ENCODE measurements at regions not wholly inside any gene's neighbourhood (a gene's known extent, or its start where the extent isn't known, plus 50 kb on each side); places are given as distances from the start of the nearest gene placed in this dataset.

- H3K27ac Mint-ChIP-seq, result no peak overlapping the region
- H3K4me3 Mint-ChIP-seq, result no peak overlapping the region
- peaks cover 19% of the 10 kb centered on the region for H3K27me3 Mint-ChIP-seq (ENCODE audit: insufficient read depth)
- no peaks in the 10 kb centered on the region for H3K36me3 Mint-ChIP-seq (ENCODE audit: low read depth)
- TF ChIP-seq CTCF (IDR thresholded peaks at IDR 0.05), result no peak
- peaks cover 7% of the 10 kb centered on the region; the same call in 1 of the 2 replicates for H3K4me1 Mint-ChIP-seq (ENCODE audit: low read depth)
- DNase-seq, result no peak
- no peaks in the 10 kb centered on the region for H3K9me3 Mint-ChIP-seq
Observed at GRCh38 chr11:129292092-129292491, 83.6 kb upstream of the BARX2 start.

GRCh38 chr11:129291546-129291945 is 84.1 kb upstream of the BARX2 start:
- no peak for DNase-seq
- Mint-ChIP-seq H3K4me1 (ENCODE audit: low read depth) (peaks cover 12% of the 10 kb centered on the region; the same call in 1 of the 2 replicates), H3K36me3 (ENCODE audit: low read depth) (no peaks in the 10 kb centered on the region), H3K27me3 (ENCODE audit: insufficient read depth) (peaks cover 19% of the 10 kb centered on the region), H3K9me3 (no peaks in the 10 kb centered on the region), H3K27ac (no peak overlapping the region), H3K4me3 (no peak overlapping the region)
- no peak for TF ChIP-seq CTCF (IDR thresholded peaks at IDR 0.05)

- H3K27me3 Mint-ChIP-seq (ENCODE audit: insufficient read depth), result peaks cover 19% of the 10 kb centered on the region
- H3K36me3 Mint-ChIP-seq (ENCODE audit: low read depth), result no peaks in the 10 kb centered on the region
- TF ChIP-seq CTCF (IDR thresholded peaks at IDR 0.05), result no peak
- peaks cover 11% of the 10 kb centered on the region; the same call in 1 of the 2 replicates for H3K4me1 Mint-ChIP-seq (ENCODE audit: low read depth)
- H3K4me3 Mint-ChIP-seq, result no peak overlapping the region
- no peaks in the 10 kb centered on the region for H3K9me3 Mint-ChIP-seq
- DNase-seq, result no peak
- H3K27ac Mint-ChIP-seq, result no peak overlapping the region
Observed at GRCh38 chr11:129290966-129291365, 84.7 kb upstream of the BARX2 start.

DNA sequence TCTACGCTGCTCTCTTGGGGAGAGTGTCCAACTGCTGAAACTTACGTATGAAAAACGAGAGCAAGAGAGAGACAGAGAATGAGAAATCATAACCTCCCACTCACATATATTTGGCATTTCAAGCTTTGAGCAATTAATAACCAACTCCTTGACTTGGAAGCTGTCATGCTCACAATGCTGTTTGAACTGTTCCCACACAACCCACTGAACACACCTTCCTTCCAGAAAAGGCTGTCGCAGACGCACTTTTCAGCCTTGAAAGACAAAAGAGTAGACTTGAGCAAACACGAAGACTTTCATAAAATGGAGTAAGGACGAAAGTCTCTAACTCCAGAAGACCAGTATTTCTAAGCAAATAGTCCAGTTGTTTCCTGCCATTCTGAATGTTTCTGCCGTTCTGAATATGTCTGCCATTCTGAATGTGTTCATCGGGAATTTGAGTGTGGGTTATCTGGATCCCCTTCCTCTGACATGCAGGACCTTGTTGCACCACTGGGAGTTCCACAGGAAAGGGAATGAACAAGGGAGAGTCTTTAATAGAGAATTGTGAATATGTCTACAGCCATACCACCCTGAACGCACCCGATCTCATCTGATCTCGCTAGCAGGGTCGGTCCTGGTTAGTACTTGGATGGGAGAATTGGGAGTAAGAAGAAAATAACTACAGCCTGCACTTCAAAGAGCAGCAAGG is 86.2 kb upstream of the BARX2 start:
- TF ChIP-seq CTCF (IDR thresholded peaks at IDR 0.05), result no peak
- Mint-ChIP-seq H3K4me3 (no peak overlapping the region), H3K27ac (no peak overlapping the region), H3K27me3 (ENCODE audit: insufficient read depth) (peaks cover 19% of the 10 kb centered on the region), H3K36me3 (ENCODE audit: low read depth) (no peaks in the 10 kb centered on the region), H3K4me1 (ENCODE audit: low read depth) (peaks cover 16% of the 10 kb centered on the region), H3K9me3 (no peaks in the 10 kb centered on the region)
- DNase-seq, result no peak

DNA sequence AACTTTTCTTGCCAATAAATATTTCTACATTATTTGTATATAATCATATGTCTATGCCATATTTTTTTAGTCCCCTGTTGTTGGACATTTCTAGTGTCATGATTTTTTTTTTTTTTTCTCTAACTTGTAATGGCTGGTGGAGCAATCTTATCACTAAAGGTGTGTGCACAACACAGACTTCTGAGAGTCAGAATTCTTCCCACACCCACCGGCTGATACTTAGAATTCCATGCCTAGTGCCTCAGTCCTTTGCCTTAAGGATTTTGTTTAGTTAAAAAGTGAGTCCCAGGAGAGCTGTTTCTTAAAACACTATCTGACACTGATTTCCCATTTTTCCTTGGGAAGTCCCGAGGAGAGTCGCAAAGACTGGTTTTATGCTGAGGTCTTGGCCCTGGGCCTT is 87.7 kb upstream of the BARX2 start:
- no peak for TF ChIP-seq CTCF (IDR thresholded peaks at IDR 0.05)
- Mint-ChIP-seq H3K4me3 (no peak overlapping the region), H3K27ac (no peak overlapping the region), H3K9me3 (no peaks in the 10 kb centered on the region), H3K27me3 (ENCODE audit: insufficient read depth) (peaks cover 14% of the 10 kb centered on the region), H3K4me1 (ENCODE audit: low read depth) (peaks cover 20% of the 10 kb centered on the region), H3K36me3 (ENCODE audit: low read depth) (no peaks in the 10 kb centered on the region)
- no peak for DNase-seq
